Stimulated activated CD8-positive, alpha-beta memory T cell treated with anti-CD3 and anti-CD28 coated beads, Interleukin-4, amount 100 ng/mL, for 1 hour (primary cell): ENCODE measurements at regions not wholly inside any gene's neighbourhood (a gene's known extent, or its start where the extent isn't known, plus 50 kb on each side); places are given as distances from the start of the nearest gene placed in this dataset.
"Not testable (repeated sequence)": the region's sequence is repeated elsewhere in the genome, so short reads cannot be mapped to it uniquely, and the experiment has no call there.

Experiments used
- DNase-seq, 2 donors: peaks; one replicate each; pipeline ENCODE4 v3.0.0-alpha.2; 2020; ENCODE audit warnings: low read depth in 2 of 2, low spot score in 1 of 2

- DNase-seq: no peak
These were observed 210.4 kb upstream of the PHACTR1 start for GRCh38 chr6:12506159-12506558.

GRCh38 chr6:12507636-12508035 lies 208.9 kb upstream of the PHACTR1 start:
- no peak for DNase-seq

GRCh38 chr6:12508553-12508952 lies 208.0 kb upstream of the PHACTR1 start:
- DNase-seq: no peak

GRCh38 chr6:12509060-12509459 lies 207.5 kb upstream of the PHACTR1 start:
- DNase-seq: no peak

GRCh38 chr6:12516070-12516469 lies 200.5 kb upstream of the PHACTR1 start:
- DNase-seq: no peak

- DNase-seq: no peak
These were observed 194.2 kb upstream of the PHACTR1 start for GRCh38 chr6:12522347-12522746.

GRCh38 chr6:12523726-12524125 lies 192.8 kb upstream of the PHACTR1 start:
- DNase-seq: no peak

- DNase-seq: no peak
These were observed 191.3 kb upstream of the PHACTR1 start for GRCh38 chr6:12525276-12525675.

GRCh38 chr6:12527339-12527738 lies 189.2 kb upstream of the PHACTR1 start:
- no peak for DNase-seq

- DNase-seq: no peak
These were observed 188.4 kb upstream of the PHACTR1 start for GRCh38 chr6:12528136-12528535.

GRCh38 chr6:12528581-12529363 lies 187.8 kb upstream of the PHACTR1 start:
- DNase-seq: no peak

- no peak for DNase-seq
These were observed 187.1 kb upstream of the PHACTR1 start for GRCh38 chr6:12529364-12530019.

- DNase-seq: no peak
These were observed 186.2 kb upstream of the PHACTR1 start for GRCh38 chr6:12530345-12530744.

- no peak for DNase-seq
These were observed 183.0 kb upstream of the PHACTR1 start for GRCh38 chr6:12533586-12533985.

- DNase-seq: no peak
These were observed 182.3 kb upstream of the PHACTR1 start for GRCh38 chr6:12534069-12534853.

- no peak for DNase-seq
These were observed 180.8 kb upstream of the PHACTR1 start for GRCh38 chr6:12535586-12536314.

GRCh38 chr6:12536416-12536815 lies 180.2 kb upstream of the PHACTR1 start:
- DNase-seq: no peak

- DNase-seq: no peak
These were observed 179.2 kb upstream of the PHACTR1 start for GRCh38 chr6:12537389-12537788.

- no peak for DNase-seq
These were observed 177.6 kb upstream of the PHACTR1 start for GRCh38 chr6:12538881-12539357.

- not testable (repeated sequence) for DNase-seq
These were observed 174.1 kb upstream of the PHACTR1 start for GRCh38 chr6:12542319-12543115.
